HEK293 (cell line): ENCODE measurements at regions not wholly inside any gene's neighbourhood (a gene's known extent, or its start where the extent isn't known, plus 50 kb on each side); places are given as distances from the start of the nearest gene placed in this dataset.

Experiments
- CTCF ChIA-PET: fragments of 350-600 bp; formaldehyde crosslinking; extraction: SDS; loops from one replicate; lab custom pipeline; 2021; ENCODE audit warnings: antibody characterized with exemption; lab: Yijun Ruan, JAX
- POLR2A ChIA-PET: fragments of 300-600 bp; formaldehyde crosslinking; extraction: SDS; loops from one replicate; lab custom pipeline; 2020; ENCODE audit warnings: antibody characterized with exemption, inconsistent platforms; lab: Yijun Ruan, JAX
- H3K27ac ChIP-seq: fragments of 200-500 bp; sonication (Bioruptor generic); 2 replicates; pipeline ENCODE4 v1.5.1; 2014; ENCODE audit warnings: low read depth, low read length, control low read depth, inconsistent platforms; ENCODE audit errors: extremely low read depth
- H3K36me3 ChIP-seq, 2 experiments: fragments of 200-500 bp in 1 of 2; sonication (Bioruptor generic) in 1 of 2; 1 replicate in 1 of 2; 2 replicates in 1 of 2; pipeline ENCODE4 v1.5.1; 2014 to 2017; ENCODE audit warnings: inconsistent platforms in 2 of 2, low read length in 2 of 2; ENCODE audit not compliant: control insufficient read depth in 2 of 2, insufficient read depth in 1 of 2
- H3K4me1 ChIP-seq: fragments of 200-500 bp; sonication (Bioruptor generic); 2 replicates; pipeline ENCODE4 v1.5.1; 2014; ENCODE audit warnings: mild to moderate bottlenecking, low read length, inconsistent platforms; ENCODE audit not compliant: control insufficient read depth, insufficient read depth
- H3K4me3 ChIP-seq: 2 replicates; pipeline ENCODE4 v1.5.1; 2011; ENCODE audit warnings: low read depth, mild to moderate bottlenecking, control low read depth, low read length, moderate library complexity
- H3K9me3 ChIP-seq: fragments of 200-500 bp; sonication (Bioruptor generic); 2 replicates; pipeline ENCODE4 v1.5.1; 2014; ENCODE audit warnings: low read depth, low read length, inconsistent platforms; ENCODE audit not compliant: control insufficient read depth, insufficient read depth
- BCL11B ChIP-seq: fragments of 450-650 bp; formaldehyde crosslinking; IDR thresholded peaks from 2 replicates; pipeline ENCODE4 v1.5.1; 2016; ENCODE audit warnings: low read depth, missing biosample characterization, missing genetic modification characterization
- EGR2 ChIP-seq: fragments of 450-650 bp; formaldehyde crosslinking; IDR thresholded peaks from 2 replicates; pipeline ENCODE4 v1.5.1; 2016; ENCODE audit warnings: low read depth, missing biosample characterization, missing genetic modification characterization
- GLI4 ChIP-seq: fragments of 450-650 bp; formaldehyde crosslinking; IDR thresholded peaks from 2 replicates; pipeline ENCODE4 v1.5.1; 2016; ENCODE audit warnings: missing biosample characterization, missing genetic modification characterization
- HOXC10 ChIP-seq: sonication (generic); formaldehyde crosslinking; IDR thresholded peaks from 2 replicates; pipeline ENCODE4 v1.8.1; 2023; ENCODE audit warnings: mild to moderate bottlenecking, missing genetic modification reagents
- KLF9 ChIP-seq: fragments of 450-650 bp; formaldehyde crosslinking; IDR thresholded peaks from 2 replicates; pipeline ENCODE4 v1.5.1; 2016; ENCODE audit warnings: missing biosample characterization, missing genetic modification characterization, low read depth
- REPIN1 ChIP-seq: fragments of 450-650 bp; formaldehyde crosslinking; IDR thresholded peaks from 2 replicates; pipeline ENCODE4 v1.5.1; 2017; ENCODE audit warnings: missing biosample characterization, missing genetic modification characterization, low read depth
- REST ChIP-seq: fragments of 450-650 bp; formaldehyde crosslinking; IDR thresholded peaks from 2 replicates; pipeline ENCODE4 v1.5.1; 2016; ENCODE audit warnings: missing biosample characterization, missing genetic modification characterization
- ZBTB1 ChIP-seq: fragments of 450-650 bp; formaldehyde crosslinking; IDR thresholded peaks from 2 replicates; pipeline ENCODE4 v1.5.1; 2016; ENCODE audit warnings: missing biosample characterization, missing genetic modification characterization
- ZBTB17 ChIP-seq: fragments of 450-650 bp; formaldehyde crosslinking; IDR thresholded peaks from 2 replicates; pipeline ENCODE4 v1.5.1; 2016; ENCODE audit warnings: missing biosample characterization, missing genetic modification characterization
- ZFP41 ChIP-seq: fragments of 450-650 bp; formaldehyde crosslinking; IDR thresholded peaks from 2 replicates; pipeline ENCODE4 v1.5.1; 2016; ENCODE audit warnings: missing biosample characterization, missing genetic modification characterization, borderline replicate concordance
- ZNF157 ChIP-seq: fragments of 450-650 bp; formaldehyde crosslinking; IDR thresholded peaks from 2 replicates; pipeline ENCODE4 v1.5.1; 2016; ENCODE audit warnings: missing biosample characterization, missing genetic modification characterization
- ZNF19 ChIP-seq: fragments of 450-650 bp; formaldehyde crosslinking; IDR thresholded peaks from 2 replicates; pipeline ENCODE4; 2016; ENCODE audit warnings: missing biosample characterization, missing genetic modification characterization, low read depth
- ZNF221 ChIP-seq: fragments of 450-650 bp; formaldehyde crosslinking; IDR thresholded peaks from 2 replicates; pipeline ENCODE4 v1.5.1; 2017; ENCODE audit warnings: missing biosample characterization, missing genetic modification characterization, borderline replicate concordance
- ZNF366 ChIP-seq: fragments of 450-650 bp; formaldehyde crosslinking; conservative IDR thresholded peaks from 2 replicates; pipeline ENCODE4 v1.5.1; 2016; ENCODE audit warnings: missing biosample characterization, missing genetic modification characterization
- ZNF473 ChIP-seq: fragments of 450-650 bp; formaldehyde crosslinking; IDR thresholded peaks from 2 replicates; pipeline ENCODE4 v1.5.1; 2017; ENCODE audit warnings: missing biosample characterization, missing genetic modification characterization
- ZNF654 ChIP-seq: fragments of 450-650 bp; formaldehyde crosslinking; IDR thresholded peaks from 2 replicates; pipeline ENCODE4 v1.5.1; 2016; ENCODE audit warnings: low read depth, missing biosample characterization, missing genetic modification characterization
- ZNF747 ChIP-seq: fragments of 450-650 bp; formaldehyde crosslinking; IDR thresholded peaks from 2 replicates; pipeline ENCODE4 v1.5.1; 2016; ENCODE audit warnings: missing biosample characterization, missing genetic modification characterization
- ZNF777 ChIP-seq: fragments of 450-650 bp; formaldehyde crosslinking; IDR thresholded peaks from 2 replicates; pipeline ENCODE4 v1.5.1; 2017; ENCODE audit warnings: missing biosample characterization, missing genetic modification characterization, borderline replicate concordance
- ZNF785 ChIP-seq: fragments of 450-650 bp; formaldehyde crosslinking; IDR thresholded peaks from 2 replicates; pipeline ENCODE4 v1.5.1; 2016; ENCODE audit warnings: missing biosample characterization, missing genetic modification characterization
- ZNF843 ChIP-seq: fragments of 450-650 bp; formaldehyde crosslinking; IDR thresholded peaks from 2 replicates; pipeline ENCODE4 v1.5.1; 2016; ENCODE audit warnings: missing biosample characterization, missing genetic modification characterization
- ZXDB ChIP-seq: fragments of 450-650 bp; formaldehyde crosslinking; IDR thresholded peaks from 2 replicates; pipeline ENCODE4 v1.5.1; 2016; ENCODE audit warnings: missing biosample characterization, missing genetic modification characterization
- TF ChIP-seq, protein P1 (sequence below): fragments of 450-650 bp; formaldehyde crosslinking; IDR thresholded peaks from 2 replicates; pipeline ENCODE4 v1.5.1; 2016; ENCODE audit warnings: missing biosample characterization, missing genetic modification characterization

- no peak for TF ChIP-seq ZNF473 (tag by site-specific recombination)
- TF ChIP-seq ZNF777 (tag by site-specific recombination), result no peak
- no peak for TF ChIP-seq HOXC10 (CRISPR knock-in tag)
- TF ChIP-seq, protein P1, sequence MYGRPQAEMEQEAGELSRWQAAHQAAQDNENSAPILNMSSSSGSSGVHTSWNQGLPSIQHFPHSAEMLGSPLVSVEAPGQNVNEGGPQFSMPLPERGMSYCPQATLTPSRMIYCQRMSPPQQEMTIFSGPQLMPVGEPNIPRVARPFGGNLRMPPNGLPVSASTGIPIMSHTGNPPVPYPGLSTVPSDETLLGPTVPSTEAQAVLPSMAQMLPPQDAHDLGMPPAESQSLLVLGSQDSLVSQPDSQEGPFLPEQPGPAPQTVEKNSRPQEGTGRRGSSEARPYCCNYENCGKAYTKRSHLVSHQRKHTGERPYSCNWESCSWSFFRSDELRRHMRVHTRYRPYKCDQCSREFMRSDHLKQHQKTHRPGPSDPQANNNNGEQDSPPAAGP (tag by site-specific recombination), result no peak
- no peak for TF ChIP-seq GLI4 (tag by site-specific recombination)
- no peak for TF ChIP-seq ZNF221 (tag by site-specific recombination)
- TF ChIP-seq ZNF19, result no peak
- TF ChIP-seq ZNF843 (tag by site-specific recombination), result no peak
- TF ChIP-seq ZNF654, result no peak
- no peak for TF ChIP-seq BCL11B (tag by site-specific recombination)
- TF ChIP-seq ZNF747 (tag by site-specific recombination), result no peak
- no peak for TF ChIP-seq KLF9 (tag by site-specific recombination)
- TF ChIP-seq ZNF366, result no peak
- no peak for TF ChIP-seq EGR2 (tag by site-specific recombination)
- no peak for TF ChIP-seq ZFP41
- TF ChIP-seq ZBTB17 (tag by site-specific recombination), result no peak
- no peak for TF ChIP-seq REPIN1 (tag by site-specific recombination)
- TF ChIP-seq, all 188 proteins: peak for 0
- no peak overlapping the region for H3K27ac ChIP-seq
- no peak overlapping the region for H3K4me3 ChIP-seq
- no peaks in the 10 kb centered on the region for H3K36me3 ChIP-seq
- CTCF ChIA-PET, result no interaction called here
- POLR2A ChIA-PET, result no interaction called here
- H3K9me3 ChIP-seq, result no peaks in the 10 kb centered on the region
- no peaks in the 10 kb centered on the region for H3K4me1 ChIP-seq
These were observed 172.9 kb upstream of the CDYL start for GRCh38 chr6:4603291-4603690.

DNA sequence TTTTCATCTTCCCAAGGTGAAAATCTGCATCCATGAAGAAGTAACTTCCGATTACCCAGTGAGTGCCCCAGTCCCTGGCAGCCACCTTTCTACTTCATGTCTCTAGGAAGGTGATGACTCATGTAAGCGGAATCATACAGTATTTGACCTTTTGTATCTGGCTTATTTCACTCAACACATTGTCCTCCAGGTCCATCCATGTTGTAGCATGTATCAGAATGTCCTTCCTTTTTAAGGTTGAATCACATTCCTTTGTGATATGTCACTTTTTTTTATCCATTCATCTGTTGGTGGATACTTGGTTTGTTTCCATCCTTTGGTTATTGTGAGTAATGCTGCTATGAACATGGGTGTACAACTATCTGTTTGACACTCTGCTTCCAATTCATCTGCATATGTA is 176.3 kb upstream of the CDYL start:
- Histone ChIP-seq H3K9me3 (no peaks in the 10 kb centered on the region), H3K4me3 (no peak overlapping the region), H3K4me1 (no peaks in the 10 kb centered on the region), H3K36me3 (no peaks in the 10 kb centered on the region), H3K27ac (no peak overlapping the region)
- TF ChIP-seq ZNF785 (tag by site-specific recombination) (no peak), REST (tag by site-specific recombination) (no peak), ZBTB1 (tag by site-specific recombination) (no peak), ZXDB (tag by site-specific recombination) (no peak), ZNF157 (tag by site-specific recombination) (no peak)
- POLR2A ChIA-PET, result no interaction called here
- CTCF ChIA-PET, result no interaction called here
